ENCODE measurements at regions not wholly inside any gene's neighbourhood (a gene's known extent, or its start where the extent isn't known, plus 50 kb on each side); places are given as distances from the start of the nearest gene placed in this dataset.
"Not testable (repeated sequence)": the region's sequence is repeated elsewhere in the genome, so short reads cannot be mapped to it uniquely, and the experiment has no call there.

GRCh38 chr13:31515427-31515826 is 223.9 kb upstream of the RXFP2 start:
- H3K27ac Mint-ChIP-seq, result no peak overlapping the region
- H3K9me3 Mint-ChIP-seq, result peaks cover 1% of the 10 kb centered on the region
- DNase-seq (ENCODE audit: low spot score in 2 of 2) (no peak), ATAC-seq (ENCODE audit: low read depth) (no peak)
- H3K4me1 Mint-ChIP-seq, result no peaks in the 10 kb centered on the region
- no peak overlapping the region for H3K4me3 Mint-ChIP-seq
- no peaks in the 10 kb centered on the region for H3K36me3 Mint-ChIP-seq
- H3K27me3 Mint-ChIP-seq, result peaks cover 4% of the 10 kb centered on the region

DNA sequence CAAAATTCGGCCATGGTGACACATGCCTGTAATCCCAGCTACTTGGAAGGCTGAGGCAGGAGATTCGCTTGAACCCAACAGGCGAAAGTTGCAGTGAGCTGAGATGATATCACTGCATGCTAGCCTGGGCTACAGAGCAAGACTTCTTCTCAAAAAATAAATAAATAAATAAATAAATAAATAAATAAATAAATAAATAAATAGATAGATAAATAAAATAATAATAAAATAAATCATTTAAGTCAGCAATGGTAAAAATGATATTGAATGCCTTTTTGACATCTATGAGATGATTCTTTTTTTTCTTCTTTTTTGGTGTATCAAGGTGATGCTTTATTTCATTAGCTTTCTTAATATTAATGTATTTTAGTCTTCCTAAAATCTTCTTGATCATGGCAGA is 221.7 kb upstream of the RXFP2 start:
- no peak overlapping the region for H3K27ac Mint-ChIP-seq
- H3K27me3 Mint-ChIP-seq, result peaks cover 1% of the 10 kb centered on the region
- no peaks in the 10 kb centered on the region for H3K9me3 Mint-ChIP-seq
- no peaks in the 10 kb centered on the region for H3K36me3 Mint-ChIP-seq
- ATAC-seq (ENCODE audit: low read depth), result no peak
- H3K4me1 Mint-ChIP-seq, result no peaks in the 10 kb centered on the region
- DNase-seq (ENCODE audit: low spot score in 2 of 2), result no peak
- no peak overlapping the region for H3K4me3 Mint-ChIP-seq

DNA sequence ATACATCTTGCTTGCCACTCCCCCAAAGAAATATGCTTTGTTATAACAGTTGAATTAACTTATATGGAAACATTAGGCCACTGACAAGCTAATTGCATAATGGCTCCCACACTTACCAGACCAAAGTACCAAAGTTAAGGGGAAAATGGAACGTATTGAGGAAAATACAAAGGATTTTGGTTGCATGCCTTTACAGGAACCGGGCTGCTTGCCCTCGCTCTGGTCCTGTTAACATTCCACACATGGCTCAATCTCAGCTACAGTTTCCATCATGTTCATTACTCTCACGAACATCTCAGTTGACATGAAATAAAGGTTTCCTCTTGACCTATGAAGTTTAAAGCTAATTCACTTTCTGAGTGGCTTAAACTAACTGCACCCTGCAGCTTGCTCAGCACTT is 220.7 kb upstream of the RXFP2 start:
- H3K27me3 Mint-ChIP-seq, result peaks cover 5% of the 10 kb centered on the region
- no peaks in the 10 kb centered on the region for H3K36me3 Mint-ChIP-seq
- H3K4me3 Mint-ChIP-seq, result no peak overlapping the region
- no peak for ATAC-seq (ENCODE audit: low read depth)
- peaks cover 3% of the 10 kb centered on the region for H3K9me3 Mint-ChIP-seq
- no peaks in the 10 kb centered on the region for H3K4me1 Mint-ChIP-seq
- DNase-seq (ENCODE audit: low spot score in 2 of 2), result no peak
- no peak overlapping the region for H3K27ac Mint-ChIP-seq

GRCh38 chr13:31521435-31521834 is 217.9 kb upstream of the RXFP2 start:
- ATAC-seq (ENCODE audit: low read depth) (no peak), DNase-seq (ENCODE audit: low spot score in 2 of 2) (no peak)
- Mint-ChIP-seq H3K36me3 (peaks cover 3% of the 10 kb centered on the region), H3K4me3 (no peak overlapping the region), H3K4me1 (no peaks in the 10 kb centered on the region), H3K27me3 (peaks cover 7% of the 10 kb centered on the region), H3K9me3 (peaks cover 6% of the 10 kb centered on the region), H3K27ac (no peak overlapping the region)

DNA sequence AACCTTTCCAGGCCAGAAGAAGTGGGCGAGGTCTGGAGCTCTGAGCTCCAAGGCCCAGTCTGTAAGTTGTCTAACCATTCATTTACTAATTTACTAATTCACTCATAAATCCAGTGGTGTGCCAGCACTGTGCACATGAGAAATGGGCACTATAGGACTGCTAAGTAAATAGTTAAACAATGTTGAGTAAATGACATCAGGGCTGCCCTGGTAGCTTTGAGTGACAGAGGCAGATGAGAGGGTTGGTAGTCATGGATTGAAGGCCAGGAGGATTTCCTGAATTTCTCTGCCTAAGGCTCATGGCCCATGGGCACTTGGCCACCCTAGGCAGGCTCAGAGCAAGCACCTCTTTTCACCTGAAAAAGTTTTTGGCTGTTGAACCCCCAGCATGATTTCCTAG is 216.9 kb upstream of the RXFP2 start:
- H3K36me3 Mint-ChIP-seq, result peaks cover 3% of the 10 kb centered on the region
- no peak overlapping the region for H3K27ac Mint-ChIP-seq
- ATAC-seq (ENCODE audit: low read depth), result no peak
- no peak overlapping the region for H3K4me3 Mint-ChIP-seq
- no peak for DNase-seq (ENCODE audit: low spot score in 2 of 2)
- H3K4me1 Mint-ChIP-seq, result no peaks in the 10 kb centered on the region
- H3K27me3 Mint-ChIP-seq, result peaks cover 7% of the 10 kb centered on the region
- H3K9me3 Mint-ChIP-seq, result peaks cover 6% of the 10 kb centered on the region

- Mint-ChIP-seq H3K9me3 (peaks cover 10% of the 10 kb centered on the region), H3K27ac (no peak overlapping the region), H3K27me3 (peaks cover 6% of the 10 kb centered on the region), H3K4me3 (no peak overlapping the region), H3K4me1 (no peaks in the 10 kb centered on the region), H3K36me3 (peaks cover 3% of the 10 kb centered on the region)
- DNase-seq (ENCODE audit: low spot score in 2 of 2), result no peak
- no peak for ATAC-seq (ENCODE audit: low read depth)
These were observed 211.2 kb upstream of the RXFP2 start for GRCh38 chr13:31528176-31528575.

DNA sequence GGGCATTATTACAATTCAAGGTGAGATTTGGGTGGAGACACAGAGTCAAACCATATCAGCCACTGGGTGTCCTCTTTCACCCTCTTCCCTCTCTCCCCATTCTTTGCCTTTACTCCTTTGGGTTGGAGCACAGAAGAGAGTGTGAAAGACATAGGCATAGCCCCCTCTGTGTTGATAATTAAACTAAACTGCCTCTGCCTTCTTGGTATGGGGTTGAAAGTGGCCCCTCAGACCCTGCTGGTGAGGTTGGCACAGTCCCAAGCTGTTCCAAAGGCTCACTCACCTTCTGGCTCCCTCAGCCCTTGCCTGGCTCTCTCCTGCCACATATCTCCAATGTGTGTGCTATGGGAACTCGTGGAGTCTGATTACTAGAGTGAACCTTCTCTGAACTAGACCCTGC is 210.6 kb upstream of the RXFP2 start:
- DNase-seq (ENCODE audit: low spot score in 2 of 2) (no peak), ATAC-seq (ENCODE audit: low read depth) (no peak)
- peaks cover 7% of the 10 kb centered on the region for H3K9me3 Mint-ChIP-seq
- H3K27me3 Mint-ChIP-seq, result peaks cover 3% of the 10 kb centered on the region
- H3K4me3 Mint-ChIP-seq, result no peak overlapping the region
- H3K27ac Mint-ChIP-seq, result no peak overlapping the region
- H3K4me1 Mint-ChIP-seq, result no peaks in the 10 kb centered on the region
- H3K36me3 Mint-ChIP-seq, result peaks cover 3% of the 10 kb centered on the region

DNA sequence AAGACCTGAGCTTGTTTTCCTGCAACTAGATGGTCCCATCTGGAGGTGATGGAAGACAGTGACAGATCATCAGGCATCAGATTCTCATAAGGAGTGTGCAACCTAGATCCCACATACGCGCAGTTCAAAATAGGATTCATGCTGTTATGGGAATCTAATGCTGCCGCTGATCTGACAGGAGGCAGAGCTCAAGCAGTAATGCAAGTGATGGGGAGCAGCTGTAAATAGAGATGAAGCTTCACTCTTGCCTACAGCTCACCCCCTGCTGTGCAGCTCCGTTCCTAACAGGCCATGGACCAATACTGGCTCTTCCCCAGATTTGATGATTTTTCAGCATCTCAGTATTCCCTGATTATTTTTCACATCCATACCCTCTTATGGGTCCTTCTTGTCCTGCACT is 208.4 kb upstream of the RXFP2 start:
- ATAC-seq (ENCODE audit: low read depth) (no peak), DNase-seq (ENCODE audit: low spot score in 2 of 2) (no peak)
- Mint-ChIP-seq H3K9me3 (peaks cover 4% of the 10 kb centered on the region), H3K27me3 (no peaks in the 10 kb centered on the region), H3K4me1 (no peaks in the 10 kb centered on the region), H3K36me3 (no peaks in the 10 kb centered on the region), H3K4me3 (no peak overlapping the region), H3K27ac (no peak overlapping the region)

- peaks cover 1% of the 10 kb centered on the region for H3K9me3 Mint-ChIP-seq
These were observed 202.3 kb upstream of the RXFP2 start for GRCh38 chr13:31537052-31537451.

DNA sequence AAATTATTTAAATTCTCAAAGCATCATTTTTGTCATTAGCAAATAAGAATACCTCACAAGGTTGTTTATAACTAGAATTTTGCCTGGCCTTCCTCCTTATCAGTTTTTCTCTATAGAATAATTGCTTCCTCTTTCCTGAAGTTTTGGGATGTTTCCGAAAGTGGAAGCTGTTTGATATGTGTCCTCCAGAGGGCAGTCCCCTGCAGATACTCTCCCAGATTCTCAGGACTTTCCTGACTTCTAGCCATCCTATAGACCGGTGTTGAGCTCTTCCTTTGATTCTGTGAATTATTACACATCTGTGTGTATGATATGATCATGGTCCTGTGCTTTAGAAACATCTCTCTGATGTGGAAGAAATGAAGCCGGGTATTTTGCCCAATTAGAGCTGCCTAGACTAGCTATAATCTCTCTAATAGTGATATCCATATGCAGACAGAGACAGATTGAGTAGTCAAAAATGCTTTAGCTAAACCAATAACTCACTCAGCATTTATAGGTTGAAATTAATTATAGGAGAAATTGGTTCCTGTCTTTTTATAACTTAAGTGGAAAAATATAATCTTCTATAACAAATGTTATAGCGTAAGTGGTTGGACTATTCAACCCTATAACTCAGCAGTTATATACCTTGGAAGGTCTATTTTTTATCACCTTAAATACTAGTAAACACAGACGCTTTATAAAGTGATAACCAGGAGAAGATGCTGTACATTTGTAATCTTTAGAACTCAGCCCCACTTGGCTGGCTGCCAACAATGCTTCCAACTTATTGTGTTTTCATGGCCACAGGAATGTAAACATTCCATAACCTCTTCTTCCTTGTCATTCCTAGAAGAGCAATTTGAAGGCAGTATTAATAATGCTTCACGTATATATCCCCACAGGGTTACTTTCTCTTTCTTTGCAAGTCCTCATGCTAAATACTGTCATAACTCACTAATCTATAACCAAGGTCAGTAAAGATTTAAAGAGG is 201.0 kb upstream of the RXFP2 start:
- Mint-ChIP-seq H3K9me3 (peaks cover 1% of the 10 kb centered on the region), H3K27ac (no peak overlapping the region), H3K4me1 (no peaks in the 10 kb centered on the region), H3K27me3 (peaks cover 5% of the 10 kb centered on the region), H3K36me3 (no peaks in the 10 kb centered on the region), H3K4me3 (no peak overlapping the region)
- DNase-seq (ENCODE audit: low spot score in 2 of 2), result no peak
- ATAC-seq (ENCODE audit: low read depth), result no peak

More at GRCh38 chr13:31537052-31537451, 202.3 kb upstream of the RXFP2 start:
- Mint-ChIP-seq H3K4me3 (no peak overlapping the region), H3K4me1 (no peaks in the 10 kb centered on the region), H3K36me3 (no peaks in the 10 kb centered on the region), H3K27me3 (peaks cover 5% of the 10 kb centered on the region), H3K27ac (no peak overlapping the region)
- DNase-seq (ENCODE audit: low spot score in 2 of 2), result no peak
- ATAC-seq (ENCODE audit: low read depth), result no peak

- H3K4me3 Mint-ChIP-seq, result no peak overlapping the region
- peaks cover 5% of the 10 kb centered on the region for H3K27me3 Mint-ChIP-seq
- H3K27ac Mint-ChIP-seq, result no peak overlapping the region
- no peaks in the 10 kb centered on the region for H3K36me3 Mint-ChIP-seq
- ATAC-seq (ENCODE audit: low read depth), result no peak
- peaks cover 4% of the 10 kb centered on the region for H3K9me3 Mint-ChIP-seq
- no peaks in the 10 kb centered on the region for H3K4me1 Mint-ChIP-seq
- DNase-seq (ENCODE audit: low spot score in 2 of 2), result no peak
These were observed 199.0 kb upstream of the RXFP2 start for GRCh38 chr13:31540281-31540680.

DNA sequence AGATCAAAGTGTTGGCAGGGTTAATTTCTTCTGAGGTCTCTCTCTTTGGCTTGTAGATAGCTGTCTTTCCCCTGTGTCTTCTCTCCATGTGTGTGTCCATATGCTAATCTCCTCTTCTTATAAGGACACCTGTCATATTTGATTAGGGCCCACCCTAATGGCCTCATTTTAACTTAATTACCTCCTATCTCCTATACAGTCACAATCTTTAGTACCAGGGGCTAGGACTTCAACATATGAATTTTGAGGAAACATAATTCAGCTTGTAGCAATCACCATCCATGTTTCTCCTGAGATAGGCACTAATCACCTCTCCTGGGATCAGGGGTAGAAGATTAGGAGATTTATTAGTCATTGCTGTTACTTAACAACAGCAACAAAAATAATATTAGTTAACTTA is 196.1 kb upstream of the RXFP2 start:
- DNase-seq (ENCODE audit: low spot score in 2 of 2), result no peak
- Mint-ChIP-seq H3K4me3 (no peak overlapping the region), H3K27ac (no peak overlapping the region), H3K27me3 (peaks cover 1% of the 10 kb centered on the region), H3K36me3 (no peaks in the 10 kb centered on the region), H3K4me1 (no peaks in the 10 kb centered on the region), H3K9me3 (peaks cover 4% of the 10 kb centered on the region)
- no peak for ATAC-seq (ENCODE audit: low read depth)

DNA sequence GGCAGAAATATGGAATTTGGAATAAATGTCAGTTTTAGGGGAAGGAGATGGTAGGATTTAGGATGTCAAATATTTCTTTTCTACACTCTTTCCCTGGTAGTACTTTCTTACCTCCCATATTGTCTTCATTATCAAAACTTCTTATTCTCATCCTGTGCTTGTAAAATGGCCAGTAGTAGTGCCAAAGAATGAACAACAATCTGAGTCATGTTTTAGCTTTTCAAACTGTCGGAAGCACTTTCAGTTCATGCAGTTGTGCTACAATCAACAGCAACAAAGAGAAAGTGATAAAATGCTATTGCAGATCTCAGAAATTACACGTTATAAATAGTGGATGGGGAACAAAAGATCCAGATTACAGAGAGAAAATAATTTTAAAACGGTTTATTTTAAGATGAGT is 193.7 kb upstream of the RXFP2 start:
- ATAC-seq (ENCODE audit: low read depth) (no peak), DNase-seq (ENCODE audit: low spot score in 2 of 2) (no peak)
- Mint-ChIP-seq H3K9me3 (peaks cover 4% of the 10 kb centered on the region), H3K36me3 (no peaks in the 10 kb centered on the region), H3K27ac (no peak overlapping the region), H3K4me1 (no peaks in the 10 kb centered on the region), H3K27me3 (no peaks in the 10 kb centered on the region), H3K4me3 (no peak overlapping the region)

GRCh38 chr13:31556376-31556775 is 182.9 kb upstream of the RXFP2 start:
- Mint-ChIP-seq H3K9me3 (peaks cover 5% of the 10 kb centered on the region), H3K27me3 (peaks cover 1% of the 10 kb centered on the region), H3K27ac (no peak overlapping the region), H3K36me3 (no peaks in the 10 kb centered on the region), H3K4me1 (no peaks in the 10 kb centered on the region), H3K4me3 (no peak overlapping the region)
- ATAC-seq (ENCODE audit: low read depth), result no peak
- DNase-seq (ENCODE audit: low spot score in 2 of 2), result no peak

DNA sequence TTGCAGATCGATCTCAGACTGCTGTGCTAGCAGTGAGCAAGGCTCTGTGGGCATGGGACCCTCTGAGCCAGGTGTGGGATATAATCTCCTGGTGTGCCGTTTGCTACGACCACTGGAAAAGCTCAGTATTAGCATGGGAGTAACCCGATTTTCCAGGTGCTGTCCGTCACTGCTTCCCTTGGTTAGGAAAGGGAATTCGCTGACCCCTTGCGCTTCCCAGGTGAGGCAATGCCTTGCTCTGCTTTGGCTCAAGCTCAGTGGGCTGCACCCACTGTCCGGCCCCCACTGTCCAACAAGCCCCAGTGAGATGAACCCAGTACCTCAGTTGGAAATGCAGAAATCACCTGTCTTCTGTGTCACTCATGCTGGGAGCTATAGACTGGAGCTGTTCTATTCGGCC is 155.1 kb upstream of the RXFP2 start:
- H3K4me1 Mint-ChIP-seq; ATAC-seq (ENCODE audit: low read depth); H3K27ac Mint-ChIP-seq; DNase-seq (ENCODE audit: low spot score in 2 of 2); H3K9me3 Mint-ChIP-seq; H3K36me3 Mint-ChIP-seq; H3K27me3 Mint-ChIP-seq; H3K4me3 Mint-ChIP-seq: not testable (repeated sequence)
